DOHH2 (cell line): ENCODE measurements at regions not wholly inside any gene's neighbourhood (a gene's known extent, or its start where the extent isn't known, plus 50 kb on each side); places are given as distances from the start of the nearest gene placed in this dataset.

Experiments
- CTCF ChIP-seq: fragments of 200-600 bp; sonication (generic); IDR thresholded peaks from one replicate; pipeline ENCODE4 v1.5.1; 2014; ENCODE audit warnings: antibody characterized with exemption, mild to moderate bottlenecking, low read depth, low read length; ENCODE audit not compliant: poor library complexity, severe bottlenecking
- EZH2phosphoT487 ChIP-seq: fragments of 200-600 bp; sonication (generic); IDR thresholded peaks from 2 replicates; pipeline ENCODE4 v1.6.1; 2017; ENCODE audit warnings: borderline replicate concordance, mild to moderate bottlenecking, antibody characterized with exemption, low read length, moderate library complexity, mixed read lengths

GRCh38 chr9:8155706-8156105 is 356.1 kb upstream of the DMAC1 start:
- no peak for TF ChIP-seq CTCF
- TF ChIP-seq EZH2phosphoT487, result no peak
